Endothelial cell of umbilical vein (primary cell): ENCODE measurements at regions not wholly inside any gene's neighbourhood (a gene's known extent, or its start where the extent isn't known, plus 50 kb on each side); places are given as distances from the start of the nearest gene placed in this dataset.
A peak's percentile ranks its signal among the peaks of the same experiment; 100 is the strongest.

Source experiments
- BruUV-seq: library from RNA; stranded (reverse); fragments of 400-500 nt; replicated peaks from 2 replicates; lab custom pipeline; 2021; lab: Mats Ljungman, UMichigan
- CTCF ChIA-PET: fragments of 300-600, 350-600 bp; sonication (Branson Sonifier 250); formaldehyde crosslinking; loops from one replicate; lab custom pipeline; 2021; ENCODE audit warnings: antibody characterized with exemption, inconsistent platforms; lab: Charles Lee
- POLR2A ChIA-PET: fragments of 300-600, 350-600 bp; sonication (Branson Sonifier 250); formaldehyde crosslinking; loops from one replicate; lab custom pipeline; 2021; ENCODE audit warnings: antibody characterized with exemption, inconsistent platforms; lab: Charles Lee
- DNase-seq: peaks from one replicate; pipeline ENCODE4 v3.0.0-alpha.2; 2011; ENCODE audit warnings: low read depth, low spot score
- FAIRE-seq: peaks from 2 replicates; lab custom pipeline; 2011; peaks lifted over from hg19 to GRCh38; lab: Jason Lieb, UNC
- H2AFZ ChIP-seq: 2 replicates; pipeline ENCODE4 v1.6.0; 2012; ENCODE audit warnings: low read depth, low read length, control low read depth, inconsistent platforms
- H3K27ac ChIP-seq: 2 replicates; pipeline ENCODE4 v1.5.1; 2011; ENCODE audit warnings: low read depth, mild to moderate bottlenecking, control low read depth, low read length, moderate library complexity; ENCODE audit not compliant: insufficient read depth
- H3K27me3 ChIP-seq, 2 experiments: 2 replicates each; pipeline versions ENCODE4 v1.6.0 to v1.6.1; 2011; ENCODE audit warnings: low read length in 2 of 2, mixed read lengths in 1 of 2; ENCODE audit not compliant: control insufficient read depth in 2 of 2, insufficient read depth in 2 of 2
- H3K36me3 ChIP-seq, 2 experiments: 2 replicates in 1 of 2; 3 replicates in 1 of 2; pipeline ENCODE4 v1.5.1; 2011; ENCODE audit warnings: low read length in 2 of 2, mild to moderate bottlenecking in 1 of 2, moderate library complexity in 1 of 2; ENCODE audit not compliant: control insufficient read depth in 2 of 2, insufficient read depth in 2 of 2; ENCODE audit errors: extremely low read depth in 1 of 2
- H3K4me1 ChIP-seq: 3 replicates; pipeline ENCODE4 v1.5.1; 2011; ENCODE audit warnings: mild to moderate bottlenecking, low read length; ENCODE audit not compliant: control insufficient read depth, insufficient read depth; ENCODE audit errors: extremely low read depth
- H3K4me2 ChIP-seq: 2 replicates; pipeline ENCODE4 v1.6.1; 2011; ENCODE audit warnings: low read length, control low read depth, mixed read lengths; ENCODE audit not compliant: insufficient read depth
- H3K4me3 ChIP-seq, 3 experiments: fragments of 200-600 bp in 1 of 3; sonication (generic), shearing (Covaris generic) in 1 of 3; replicated peaks in 1 of 3; 2 replicates each; pipeline ENCODE4 v1.5.1; 2011 to 2016; ENCODE audit warnings: control low read depth in 3 of 3, low read length in 3 of 3, mild to moderate bottlenecking in 2 of 3, inconsistent platforms in 1 of 3, low read depth in 1 of 3, moderate library complexity in 1 of 3; ENCODE audit not compliant: insufficient read depth in 1 of 3
- H3K79me2 ChIP-seq: 2 replicates; pipeline ENCODE4 v1.6.0; 2012; ENCODE audit warnings: low read length, inconsistent platforms; ENCODE audit not compliant: control insufficient read depth, insufficient read depth
- H3K9ac ChIP-seq: replicated peaks from 2 replicates; pipeline ENCODE3; 2011; ENCODE audit warnings: low read length, control low read depth; ENCODE audit not compliant: insufficient read depth; ENCODE audit errors: extremely low read depth
- H3K9me1 ChIP-seq: replicated peaks from 3 replicates; pipeline ENCODE4 v1.6.0; 2011; ENCODE audit warnings: mild to moderate bottlenecking, low read length; ENCODE audit not compliant: control insufficient read depth, insufficient read depth; ENCODE audit errors: extremely low read depth
- H3K9me3 ChIP-seq: replicated peaks from 2 replicates; pipeline ENCODE4 v1.5.1; 2012; ENCODE audit warnings: low read length, inconsistent platforms; ENCODE audit not compliant: control insufficient read depth, insufficient read depth
- H4K20me1 ChIP-seq: replicated peaks from 2 replicates; pipeline ENCODE3; 2011; ENCODE audit warnings: mild to moderate bottlenecking, low read length; ENCODE audit not compliant: control insufficient read depth, insufficient read depth; ENCODE audit errors: extremely low read depth
- EZH2 ChIP-seq: IDR thresholded peaks from 2 replicates; pipeline ENCODE4 v1.6.1; 2012; ENCODE audit warnings: borderline replicate concordance, low read depth, mild to moderate bottlenecking, moderate library complexity, low read length, inconsistent platforms; ENCODE audit not compliant: severe bottlenecking
- FOS ChIP-seq: IDR thresholded peaks from 2 replicates; pipeline ENCODE4 v1.6.1; 2011; ENCODE audit warnings: mild to moderate bottlenecking, low read length, moderate library complexity, borderline replicate concordance; ENCODE audit not compliant: insufficient read depth
- GATA2 ChIP-seq: IDR thresholded peaks from 2 replicates; pipeline ENCODE4 v1.7.0; 2011; ENCODE audit warnings: low read depth, mild to moderate bottlenecking, moderate library complexity, mixed read lengths, low read length; ENCODE audit not compliant: insufficient read length, insufficient read depth
- JUN ChIP-seq: IDR thresholded peaks from 2 replicates; pipeline ENCODE4 v1.6.1; 2011; ENCODE audit warnings: borderline replicate concordance, low read depth; ENCODE audit not compliant: insufficient read length, insufficient read depth
- MYC ChIP-seq: IDR thresholded peaks from one replicate; pipeline ENCODE4 v1.6.1; 2011; ENCODE audit warnings: mild to moderate bottlenecking, low read depth, low read length
- POLR2A ChIP-seq: IDR thresholded peaks from 2 replicates; pipeline ENCODE4 v1.6.1; 2012; ENCODE audit warnings: low read depth, mild to moderate bottlenecking, control low read depth, low read length
- POLR2AphosphoS5 ChIP-seq: IDR thresholded peaks from 2 replicates; pipeline ENCODE4 v1.6.1; 2012; ENCODE audit warnings: low read depth, mild to moderate bottlenecking, control low read depth, low read length, moderate library complexity; ENCODE audit not compliant: insufficient read depth
- dilution Hi-C: fragments of 300-500 bp; cut with MboI; formaldehyde crosslinking; loops from one replicate; pipeline ENCODE4 v1.15.0; 2019; ENCODE audit warnings: low sequenced_read_pairs; ENCODE audit not compliant: extremely low pct_ligation_motif_present
- intact Hi-C: fragments of 100-400 bp; cut with micrococcal nuclease; formaldehyde crosslinking; loops from one replicate; pipeline ENCODE4 v1.10.0; 2022
- TF ChIP-seq, protein P1 (sequence below), 2 donors: IDR thresholded peaks; 1 replicate in 1 of 2; 2 replicates in 1 of 2; pipeline ENCODE4 v1.5.1; 2011; ENCODE audit warnings: low read length in 2 of 2, mild to moderate bottlenecking in 2 of 2, moderate library complexity in 2 of 2, control low read depth in 1 of 2, inconsistent platforms in 1 of 2, low read depth in 1 of 2; ENCODE audit not compliant: insufficient read depth in 1 of 2; ENCODE audit errors: extremely low read depth in 1 of 2
- TF ChIP-seq, protein P2 (sequence below): IDR thresholded peaks from 2 replicates; pipeline ENCODE4 v1.6.1; 2011; ENCODE audit not compliant: insufficient read depth, insufficient read length

DNA sequence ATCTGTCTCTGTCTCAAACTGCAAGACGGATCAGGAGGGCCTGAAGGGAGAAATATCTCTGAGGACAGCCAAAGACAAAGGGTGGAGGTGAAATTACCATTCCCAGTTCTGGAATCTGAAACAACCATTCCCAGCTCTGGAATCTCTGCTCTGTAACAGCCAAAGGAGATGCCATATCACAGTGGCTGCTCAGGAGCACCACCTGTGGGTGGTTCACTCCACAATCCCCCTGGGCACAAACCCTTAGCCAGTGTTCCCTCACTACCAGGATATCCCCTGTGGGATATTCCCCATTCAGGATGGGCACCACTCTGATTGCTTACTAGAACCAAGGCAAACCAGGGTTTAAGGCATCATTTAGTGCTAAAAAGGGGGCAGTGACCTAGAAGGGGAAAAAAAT, 199.0 kb downstream of the HTR7 start:
- Histone ChIP-seq H2AFZ (no peak overlapping the region), H3K79me2 (no peaks in the 10 kb centered on the region), H3K9me3 (no peaks in the 10 kb centered on the region), H3K36me3 (no peaks in the 10 kb centered on the region), H3K9ac (no peak overlapping the region), H3K27ac (no peak overlapping the region), H3K4me3 (no peak overlapping the region), H3K4me2 (no peak overlapping the region), H3K27me3 (no peaks in the 10 kb centered on the region), H3K4me1 (no peaks in the 10 kb centered on the region), H4K20me1 (no peaks in the 10 kb centered on the region), H3K9me1 (no peaks in the 10 kb centered on the region)
- no TSS peak for BruUV-seq
- dilution Hi-C loops: no loop called here
- DNase-seq (no peak), FAIRE-seq (no peak)
- TF ChIP-seq, protein P1, sequence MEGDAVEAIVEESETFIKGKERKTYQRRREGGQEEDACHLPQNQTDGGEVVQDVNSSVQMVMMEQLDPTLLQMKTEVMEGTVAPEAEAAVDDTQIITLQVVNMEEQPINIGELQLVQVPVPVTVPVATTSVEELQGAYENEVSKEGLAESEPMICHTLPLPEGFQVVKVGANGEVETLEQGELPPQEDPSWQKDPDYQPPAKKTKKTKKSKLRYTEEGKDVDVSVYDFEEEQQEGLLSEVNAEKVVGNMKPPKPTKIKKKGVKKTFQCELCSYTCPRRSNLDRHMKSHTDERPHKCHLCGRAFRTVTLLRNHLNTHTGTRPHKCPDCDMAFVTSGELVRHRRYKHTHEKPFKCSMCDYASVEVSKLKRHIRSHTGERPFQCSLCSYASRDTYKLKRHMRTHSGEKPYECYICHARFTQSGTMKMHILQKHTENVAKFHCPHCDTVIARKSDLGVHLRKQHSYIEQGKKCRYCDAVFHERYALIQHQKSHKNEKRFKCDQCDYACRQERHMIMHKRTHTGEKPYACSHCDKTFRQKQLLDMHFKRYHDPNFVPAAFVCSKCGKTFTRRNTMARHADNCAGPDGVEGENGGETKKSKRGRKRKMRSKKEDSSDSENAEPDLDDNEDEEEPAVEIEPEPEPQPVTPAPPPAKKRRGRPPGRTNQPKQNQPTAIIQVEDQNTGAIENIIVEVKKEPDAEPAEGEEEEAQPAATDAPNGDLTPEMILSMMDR (IDR thresholded peaks at IDR 0.05; ENCODE audit: extremely low read depth in 1 of 2, insufficient read depth in 1 of 2, low read depth in 1 of 2, low read length in 2 of 2): peak in 1 of 2 donors; percentile 34
- no peak for TF ChIP-seq GATA2
- CTCF ChIA-PET: interaction anchor here (0.6 to 1.6 kb wide), 7 partner anchors 9 to 703 kb away, joined by 3 to 19 read pairs (median 5); no protein-coding TSS in a partner anchor
- intact Hi-C loops: loop anchor here (2.0 kb wide), 1 partner anchor 510 kb away; no protein-coding TSS in a partner anchor
- POLR2A ChIA-PET: no interaction called here

DNA sequence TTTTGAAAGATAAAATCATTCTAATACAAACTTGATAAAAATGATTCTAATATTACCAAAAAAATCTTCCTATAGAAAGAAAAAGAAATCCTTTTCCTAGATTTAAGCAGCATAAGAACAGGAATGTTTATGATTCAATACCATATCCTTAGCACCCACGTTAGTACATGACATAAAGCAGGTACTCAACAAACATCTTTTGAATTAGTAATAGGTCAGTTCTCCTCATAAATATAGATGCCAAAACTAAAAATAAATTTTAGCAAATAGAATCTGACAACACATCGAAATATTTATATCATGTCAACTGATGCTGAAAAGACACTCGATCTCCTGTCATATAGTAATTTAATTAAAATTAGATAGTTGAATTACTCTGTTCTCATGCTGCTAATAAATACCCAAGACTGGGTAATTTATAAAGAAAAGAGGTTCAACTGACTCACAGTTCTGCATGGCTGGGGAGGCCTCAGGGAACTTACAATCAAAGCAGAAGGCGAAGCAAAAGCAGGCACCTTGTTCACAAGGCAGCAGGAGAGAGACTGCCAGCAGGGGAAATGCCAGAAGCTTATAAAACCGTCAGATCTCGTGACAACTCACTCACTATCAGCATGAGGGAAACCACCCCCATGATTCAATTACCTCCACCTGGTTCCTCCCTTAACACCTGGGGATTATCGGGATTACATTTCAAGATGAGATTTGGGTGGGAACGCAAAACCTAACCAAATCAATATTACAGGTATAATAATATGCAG, 191.8 kb downstream of the HTR7 start:
- ChIA-PET CTCF (interaction anchor here (0.9 kb wide), 1 partner anchor 197 kb away, joined by 3 read pairs; no protein-coding TSS in a partner anchor), POLR2A (no interaction called here)
- Histone ChIP-seq H3K27ac (no peak overlapping the region), H3K9me1 (no peaks in the 10 kb centered on the region), H3K4me2 (no peak overlapping the region), H3K4me1 (no peaks in the 10 kb centered on the region), H3K9me3 (no peaks in the 10 kb centered on the region), H3K9ac (no peak overlapping the region), H3K27me3 (no peaks in the 10 kb centered on the region), H4K20me1 (no peaks in the 10 kb centered on the region), H3K79me2 (no peaks in the 10 kb centered on the region), H3K36me3 (no peaks in the 10 kb centered on the region), H3K4me3 (no peak overlapping the region), H2AFZ (no peak overlapping the region)
- TF ChIP-seq POLR2AphosphoS5 (no peak), POLR2A (no peak), EZH2 (no peak), MYC (no peak), FOS (no peak), GATA2 (no peak), JUN (no peak)
- TF ChIP-seq, protein P2, sequence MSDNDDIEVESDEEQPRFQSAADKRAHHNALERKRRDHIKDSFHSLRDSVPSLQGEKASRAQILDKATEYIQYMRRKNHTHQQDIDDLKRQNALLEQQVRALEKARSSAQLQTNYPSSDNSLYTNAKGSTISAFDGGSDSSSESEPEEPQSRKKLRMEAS: no peak
- TF ChIP-seq, protein P1 (IDR thresholded peaks at IDR 0.05; ENCODE audit: extremely low read depth in 1 of 2, insufficient read depth in 1 of 2, low read depth in 1 of 2, low read length in 2 of 2): no peak
- DNase-seq (no peak), FAIRE-seq (no peak)
- intact Hi-C loops (no loop called here), dilution Hi-C loops (no loop called here)
- BruUV-seq: no TSS peak
